Lower lobe of right lung (tissue), 2 donors: ENCODE measurements at regions not wholly inside any gene's neighbourhood (a gene's known extent, or its start where the extent isn't known, plus 50 kb on each side); places are given as distances from the start of the nearest gene placed in this dataset.
A peak's percentile ranks its signal among the peaks of the same experiment; 100 is the strongest.

Experiments used
- ATAC-seq, 2 donors: fragments of 200-7000 bp; cut with Tn5 transposase; one replicate each; pipeline ENCODE4 v1.9.1; 2020 to 2022; ENCODE audit warnings: mild to moderate bottlenecking in 2 of 2, moderate library complexity in 2 of 2
- DNase-seq: peaks from one replicate; pipeline ENCODE4 v3.0.0-alpha.2; 2020
- H3K27ac ChIP-seq: fragments of 200-600 bp; one replicate; pipeline ENCODE4 v1.8.0; 2022
- H3K27me3 ChIP-seq: fragments of 200-600 bp; one replicate; pipeline ENCODE4 v1.8.0; 2022; ENCODE audit warnings: low read depth
- H3K36me3 ChIP-seq: fragments of 200-600 bp; one replicate; pipeline ENCODE4 v1.8.0; 2022; ENCODE audit warnings: mild to moderate bottlenecking
- H3K4me1 ChIP-seq: fragments of 200-600 bp; one replicate; pipeline ENCODE4 v1.8.0; 2022
- H3K4me3 ChIP-seq: fragments of 200-600 bp; one replicate; pipeline ENCODE4 v1.8.0; 2022; ENCODE audit warnings: mild to moderate bottlenecking
- H3K9me3 ChIP-seq: fragments of 200-600 bp; one replicate; pipeline ENCODE4 v1.8.0; 2022
- intact Hi-C: fragments of 100-400 bp; cut with DNase I; formaldehyde crosslinking; loops from one replicate; pipeline ENCODE4 v1.11.0; 2022
- TF ChIP-seq, protein P1 (sequence below): fragments of 200-600 bp; IDR thresholded peaks from one replicate; pipeline ENCODE4 v1.8.0; 2022; ENCODE audit warnings: antibody characterized with exemption, mild to moderate bottlenecking
- donor health status: DM: no; HTN: yes; CAD: no; lungs with severe emphysema.

DNA sequence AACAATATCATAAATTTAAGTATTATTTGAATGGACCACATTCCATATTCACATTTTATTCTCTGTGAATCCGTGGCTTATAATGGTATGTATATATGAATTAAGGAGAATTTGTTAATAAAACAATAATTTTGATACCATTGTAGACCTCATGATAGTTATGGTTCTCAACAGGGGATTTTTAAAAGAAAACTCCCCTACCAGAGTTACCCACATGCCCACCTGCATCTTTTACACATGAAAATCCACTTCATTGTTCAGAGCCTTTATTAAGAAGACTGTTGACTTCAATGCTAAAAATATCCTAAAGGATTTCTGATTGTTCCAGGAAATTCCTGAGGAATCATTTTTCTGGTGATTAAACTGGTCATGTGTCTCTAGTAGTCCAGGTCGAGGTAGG lies 557.7 kb upstream of the MEF2C start:
- H3K4me3 ChIP-seq: no peak overlapping the region
- no peaks in the 10 kb centered on the region for H3K27me3 ChIP-seq
- intact Hi-C loops: no loop called here
- TF ChIP-seq, protein P1, sequence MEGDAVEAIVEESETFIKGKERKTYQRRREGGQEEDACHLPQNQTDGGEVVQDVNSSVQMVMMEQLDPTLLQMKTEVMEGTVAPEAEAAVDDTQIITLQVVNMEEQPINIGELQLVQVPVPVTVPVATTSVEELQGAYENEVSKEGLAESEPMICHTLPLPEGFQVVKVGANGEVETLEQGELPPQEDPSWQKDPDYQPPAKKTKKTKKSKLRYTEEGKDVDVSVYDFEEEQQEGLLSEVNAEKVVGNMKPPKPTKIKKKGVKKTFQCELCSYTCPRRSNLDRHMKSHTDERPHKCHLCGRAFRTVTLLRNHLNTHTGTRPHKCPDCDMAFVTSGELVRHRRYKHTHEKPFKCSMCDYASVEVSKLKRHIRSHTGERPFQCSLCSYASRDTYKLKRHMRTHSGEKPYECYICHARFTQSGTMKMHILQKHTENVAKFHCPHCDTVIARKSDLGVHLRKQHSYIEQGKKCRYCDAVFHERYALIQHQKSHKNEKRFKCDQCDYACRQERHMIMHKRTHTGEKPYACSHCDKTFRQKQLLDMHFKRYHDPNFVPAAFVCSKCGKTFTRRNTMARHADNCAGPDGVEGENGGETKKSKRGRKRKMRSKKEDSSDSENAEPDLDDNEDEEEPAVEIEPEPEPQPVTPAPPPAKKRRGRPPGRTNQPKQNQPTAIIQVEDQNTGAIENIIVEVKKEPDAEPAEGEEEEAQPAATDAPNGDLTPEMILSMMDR: no peak
- H3K4me1 ChIP-seq: no peaks in the 10 kb centered on the region
- no peaks in the 10 kb centered on the region for H3K9me3 ChIP-seq
- no peaks in the 10 kb centered on the region for H3K36me3 ChIP-seq
- ATAC-seq: no peak
- no peak overlapping the region for H3K27ac ChIP-seq
- no peak for DNase-seq

DNA sequence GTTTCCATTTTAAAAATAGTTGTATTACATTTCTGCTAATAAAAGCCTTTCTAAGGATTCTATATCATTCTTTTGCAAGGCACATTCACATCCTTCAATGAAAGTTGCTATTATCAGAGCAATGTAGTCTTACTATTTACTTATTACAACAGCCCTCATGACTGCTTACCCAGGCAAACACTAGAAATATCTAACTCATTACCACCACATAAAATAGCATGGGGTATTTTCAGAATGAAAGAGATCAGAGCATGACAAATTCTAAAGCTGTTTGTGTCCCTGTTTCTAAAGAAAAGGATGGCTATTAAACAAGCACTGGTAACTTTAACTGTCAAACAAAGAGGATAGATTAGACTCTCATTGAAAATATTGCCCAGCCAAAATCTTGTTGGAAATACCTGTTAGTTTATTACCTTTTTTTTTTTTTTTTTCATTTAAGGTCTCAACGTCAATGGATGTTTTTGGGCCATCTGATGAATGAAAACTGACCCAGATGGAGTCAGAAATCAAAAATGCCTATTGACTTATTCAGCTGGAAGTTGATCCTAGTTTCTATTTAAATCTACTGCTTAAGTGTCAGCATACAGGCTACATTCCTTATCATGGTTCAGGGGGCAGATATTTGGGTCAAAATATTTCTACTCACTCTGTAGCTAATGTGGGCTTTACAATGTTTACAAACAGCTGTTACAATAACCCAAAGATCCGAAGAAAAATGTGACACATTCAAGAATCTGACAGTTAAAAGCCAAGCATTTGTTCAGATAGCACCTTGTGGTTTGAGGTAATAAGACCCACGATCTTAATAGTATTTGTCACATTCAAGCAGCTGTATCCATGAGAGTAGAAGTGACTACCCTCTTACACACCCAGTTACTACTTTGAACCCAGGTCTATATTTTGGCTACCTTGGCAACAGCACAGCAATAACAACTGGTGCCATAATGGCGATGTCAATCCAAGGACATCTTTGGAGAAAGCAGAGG lies 554.8 kb upstream of the MEF2C start:
- ATAC-seq: peak; percentile 53 to 94
- no peaks in the 10 kb centered on the region for H3K9me3 ChIP-seq
- no peak for DNase-seq
- TF ChIP-seq, protein P1: no peak
- H3K4me1 ChIP-seq: no peaks in the 10 kb centered on the region
- no peak overlapping the region for H3K4me3 ChIP-seq
- no peaks in the 10 kb centered on the region for H3K27me3 ChIP-seq
- no peaks in the 10 kb centered on the region for H3K36me3 ChIP-seq
- intact Hi-C loops: no loop called here
- H3K27ac ChIP-seq: no peak overlapping the region

DNA sequence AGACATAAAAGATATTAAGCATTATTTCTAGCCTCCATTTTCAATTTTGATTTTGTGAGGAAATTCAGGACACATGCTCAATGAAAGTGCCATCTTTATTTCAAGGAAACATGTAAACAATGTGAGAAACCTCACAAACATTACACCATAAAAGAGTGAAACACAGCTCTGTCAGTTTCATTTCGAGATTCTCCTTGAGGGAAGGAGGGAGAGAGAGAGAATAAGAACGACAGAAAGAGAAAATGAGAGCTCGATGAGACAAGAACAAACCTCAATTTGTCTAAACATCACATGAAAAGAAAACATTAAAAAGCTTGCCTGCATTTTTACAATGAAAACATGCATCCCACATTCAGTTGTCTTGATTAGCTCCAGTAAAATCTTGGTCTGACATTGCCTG lies 553.5 kb upstream of the MEF2C start:
- Histone ChIP-seq H3K27ac (no peak overlapping the region), H3K4me1 (no peaks in the 10 kb centered on the region), H3K4me3 (no peak overlapping the region), H3K27me3 (no peaks in the 10 kb centered on the region), H3K36me3 (no peaks in the 10 kb centered on the region), H3K9me3 (no peaks in the 10 kb centered on the region)
- intact Hi-C loops: no loop called here
- no peak for DNase-seq
- ATAC-seq: no peak
- TF ChIP-seq, protein P1: no peak

DNA sequence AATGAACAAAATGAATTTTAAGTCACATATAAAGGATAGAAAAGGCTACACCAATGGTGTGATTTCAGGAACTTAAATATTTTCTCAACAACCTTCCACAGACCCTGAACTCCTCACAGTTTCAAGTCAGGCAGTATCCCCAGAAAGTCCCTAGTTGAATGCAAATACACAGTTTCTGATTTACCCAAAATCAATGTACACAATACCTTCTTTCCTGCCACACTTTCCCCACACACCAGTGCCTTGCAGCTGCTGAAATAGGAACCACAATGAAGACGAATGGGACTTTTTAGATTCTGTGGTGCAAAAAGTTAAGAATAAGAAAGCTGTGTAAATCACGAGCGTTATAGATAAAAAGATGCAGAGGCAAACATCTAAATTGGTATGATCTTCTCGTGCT lies 552.4 kb upstream of the MEF2C start:
- H3K27ac ChIP-seq: no peak overlapping the region
- no peaks in the 10 kb centered on the region for H3K36me3 ChIP-seq
- no peaks in the 10 kb centered on the region for H3K4me1 ChIP-seq
- H3K4me3 ChIP-seq: no peak overlapping the region
- no peaks in the 10 kb centered on the region for H3K27me3 ChIP-seq
- intact Hi-C loops: no loop called here
- H3K9me3 ChIP-seq: no peaks in the 10 kb centered on the region
- TF ChIP-seq, protein P1: no peak
- ATAC-seq (no peak), DNase-seq (no peak)

DNA sequence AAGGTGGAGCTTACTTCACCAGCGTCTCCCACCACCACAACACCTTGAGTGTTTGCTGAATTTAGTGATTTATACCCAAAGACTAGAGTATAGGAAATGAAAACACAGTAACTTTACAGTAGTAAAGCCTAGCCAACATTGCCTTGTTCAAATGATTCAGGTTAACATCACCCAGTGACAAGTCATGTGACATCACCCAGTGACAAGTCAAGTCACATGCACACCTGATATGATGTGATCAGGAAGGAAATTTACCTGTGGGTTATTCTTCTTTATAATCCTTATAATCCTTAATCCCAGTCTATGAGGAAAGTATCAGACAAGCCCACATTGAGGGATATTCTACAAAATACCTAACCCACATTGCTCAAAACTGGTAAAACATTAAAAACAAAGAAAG lies 545.6 kb upstream of the MEF2C start:
- Histone ChIP-seq H3K27me3 (no peaks in the 10 kb centered on the region), H3K4me3 (no peak overlapping the region), H3K36me3 (no peaks in the 10 kb centered on the region), H3K9me3 (no peaks in the 10 kb centered on the region), H3K4me1 (no peaks in the 10 kb centered on the region), H3K27ac (no peak overlapping the region)
- ATAC-seq: no peak
- TF ChIP-seq, protein P1: no peak
- intact Hi-C loops: no loop called here
- no peak for DNase-seq
